NK-92 treated with Interleukin-12 subunit alpha and Interleukin-12 subunit beta, amount 100 ng/mL, for 24 hours (cell line): ENCODE measurements at regions not wholly inside any gene's neighbourhood (a gene's known extent, or its start where the extent isn't known, plus 50 kb on each side); places are given as distances from the start of the nearest gene placed in this dataset.

ENCODE experiments used
- DNase-seq: peaks from one replicate; lab custom pipeline; 2025; lab: John Stamatoyannopoulos, UW

- DNase-seq = no peak
These were observed 53.6 kb upstream of the EPCAM start for GRCh38 chr2:47315475-47315874.

GRCh38 chr2:47313728-47314127, 55.4 kb upstream of the EPCAM start:
- no peak for DNase-seq

GRCh38 chr2:47313141-47313691, 55.9 kb upstream of the EPCAM start:
- no peak for DNase-seq

- DNase-seq = no peak
These were observed 56.6 kb upstream of the EPCAM start for GRCh38 chr2:47312491-47312850.

GRCh38 chr2:47311764-47312490, 57.2 kb upstream of the EPCAM start:
- DNase-seq = no peak

- no peak for DNase-seq
These were observed 58.1 kb upstream of the EPCAM start for GRCh38 chr2:47310801-47311560.

- DNase-seq = peak; percentile 41
These were observed 58.9 kb upstream of the EPCAM start for GRCh38 chr2:47309952-47310800.

- no peak for DNase-seq
These were observed 59.6 kb upstream of the EPCAM start for GRCh38 chr2:47309472-47309951.

GRCh38 chr2:47307066-47307465, 62.0 kb upstream of the EPCAM start:
- no peak for DNase-seq

GRCh38 chr2:47304654-47305053, 64.5 kb upstream of the EPCAM start:
- no peak for DNase-seq

- no peak for DNase-seq
These were observed 65.6 kb upstream of the EPCAM start for GRCh38 chr2:47303341-47304148.

GRCh38 chr2:47302308-47302707, 66.8 kb upstream of the EPCAM start:
- DNase-seq = no peak

- no peak for DNase-seq
These were observed 67.4 kb upstream of the EPCAM start for GRCh38 chr2:47301731-47302130.

- DNase-seq = no peak
These were observed 67.9 kb upstream of the EPCAM start for GRCh38 chr2:47301277-47301618.

- DNase-seq = no peak
These were observed 68.4 kb upstream of the EPCAM start for GRCh38 chr2:47300609-47301276.

- no peak for DNase-seq
These were observed 69.0 kb upstream of the EPCAM start for GRCh38 chr2:47300081-47300480.

GRCh38 chr2:47299555-47299954, 69.6 kb upstream of the EPCAM start:
- no peak for DNase-seq

- no peak for DNase-seq
These were observed 70.3 kb upstream of the EPCAM start for GRCh38 chr2:47298771-47299170.

GRCh38 chr2:47297767-47298425, 71.2 kb upstream of the EPCAM start:
- DNase-seq = no peak

- no peak for DNase-seq
These were observed 73.0 kb upstream of the EPCAM start for GRCh38 chr2:47295981-47296635.
